ENCODE measurements at regions not wholly inside any gene's neighbourhood (a gene's known extent, or its start where the extent isn't known, plus 50 kb on each side); places are given as distances from the start of the nearest gene placed in this dataset.

GRCh38 chr10:78248651-78249464 lies 215.2 kb downstream of the RPS24 start:
- no peak for TF ChIP-seq CTCF (IDR thresholded peaks at IDR 0.05)
- TF ChIP-seq EZH2 (IDR thresholded peaks at IDR 0.05; ENCODE audit: borderline replicate concordance, insufficient read depth, low read depth, low read length, poor library complexity, severe bottlenecking), result no peak
